ENCODE measurements at regions not wholly inside any gene's neighbourhood (a gene's known extent, or its start where the extent isn't known, plus 50 kb on each side); places are given as distances from the start of the nearest gene placed in this dataset.

DNA sequence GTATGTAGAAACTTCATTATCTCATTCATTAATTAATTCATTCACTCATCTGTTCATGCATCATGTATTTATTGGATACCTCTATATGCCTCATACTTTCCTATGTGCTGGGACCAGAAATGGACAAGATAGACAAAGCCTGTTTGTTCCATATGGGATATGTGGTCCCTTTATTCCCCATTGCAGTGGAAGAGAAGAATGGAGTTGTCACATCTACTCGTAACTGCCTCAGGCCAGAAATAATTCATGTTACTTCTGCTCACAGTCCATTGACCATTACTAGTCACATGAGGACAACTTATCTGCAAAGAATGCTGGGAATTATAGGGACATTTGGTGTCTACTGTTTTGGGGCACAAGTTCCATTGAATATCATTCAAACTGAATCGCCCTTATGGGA is 327.8 kb downstream of the MATN1 start:
- Histone ChIP-seq H3K27ac (ENCODE audit: low read depth, low read length) (no peak overlapping the region), H3K36me3 (ENCODE audit: control insufficient read depth in 1 of 2, insufficient read depth in 2 of 2, low read length in 2 of 2) (no peaks in the 10 kb centered on the region), H3K9ac (ENCODE audit: low read length) (no peak overlapping the region), H3K79me2 (ENCODE audit: insufficient read depth, low read length) (no peaks in the 10 kb centered on the region), H3K27me3 (ENCODE audit: insufficient read depth, low read length) (peaks cover 31% of the 10 kb centered on the region), H3K4me2 (ENCODE audit: low read length) (no peak overlapping the region), H3K4me1 (ENCODE audit: control insufficient read depth in 1 of 2, insufficient read depth in 2 of 2, low read length in 2 of 2) (no peaks in the 10 kb centered on the region), H3K4me3 (replicated peaks in 1 of 2; ENCODE audit: low read depth in 1 of 2, low read length in 2 of 2) (no peak overlapping the region), H3K9me3 (ENCODE audit: control insufficient read depth in 1 of 2, insufficient read depth in 1 of 2, low read depth in 1 of 2, low read length in 2 of 2) (no peaks in the 10 kb centered on the region), H2AFZ (ENCODE audit: low read depth, low read length, poor library complexity, severe bottlenecking) (no peak overlapping the region), H3K9me2 (ENCODE audit: insufficient read depth) (no peaks in the 10 kb centered on the region), H4K20me1 (ENCODE audit: insufficient read depth) (no peaks in the 10 kb centered on the region)
- POLR2A ChIA-PET = no interaction called here
- intact Hi-C loops (cut with micrococcal nuclease) = no loop called here
- TF ChIP-seq ZNF274 (IDR thresholded peaks at IDR 0.05; ENCODE audit: low read depth, low read length) = no peak
- no peak for TF ChIP-seq POLR2AphosphoS5 (IDR thresholded peaks at IDR 0.05; ENCODE audit: low read depth, low read length)
- TF ChIP-seq CEBPB (IDR thresholded peaks at IDR 0.05; ENCODE audit: low read depth) = no peak
- TF ChIP-seq, protein P1, sequence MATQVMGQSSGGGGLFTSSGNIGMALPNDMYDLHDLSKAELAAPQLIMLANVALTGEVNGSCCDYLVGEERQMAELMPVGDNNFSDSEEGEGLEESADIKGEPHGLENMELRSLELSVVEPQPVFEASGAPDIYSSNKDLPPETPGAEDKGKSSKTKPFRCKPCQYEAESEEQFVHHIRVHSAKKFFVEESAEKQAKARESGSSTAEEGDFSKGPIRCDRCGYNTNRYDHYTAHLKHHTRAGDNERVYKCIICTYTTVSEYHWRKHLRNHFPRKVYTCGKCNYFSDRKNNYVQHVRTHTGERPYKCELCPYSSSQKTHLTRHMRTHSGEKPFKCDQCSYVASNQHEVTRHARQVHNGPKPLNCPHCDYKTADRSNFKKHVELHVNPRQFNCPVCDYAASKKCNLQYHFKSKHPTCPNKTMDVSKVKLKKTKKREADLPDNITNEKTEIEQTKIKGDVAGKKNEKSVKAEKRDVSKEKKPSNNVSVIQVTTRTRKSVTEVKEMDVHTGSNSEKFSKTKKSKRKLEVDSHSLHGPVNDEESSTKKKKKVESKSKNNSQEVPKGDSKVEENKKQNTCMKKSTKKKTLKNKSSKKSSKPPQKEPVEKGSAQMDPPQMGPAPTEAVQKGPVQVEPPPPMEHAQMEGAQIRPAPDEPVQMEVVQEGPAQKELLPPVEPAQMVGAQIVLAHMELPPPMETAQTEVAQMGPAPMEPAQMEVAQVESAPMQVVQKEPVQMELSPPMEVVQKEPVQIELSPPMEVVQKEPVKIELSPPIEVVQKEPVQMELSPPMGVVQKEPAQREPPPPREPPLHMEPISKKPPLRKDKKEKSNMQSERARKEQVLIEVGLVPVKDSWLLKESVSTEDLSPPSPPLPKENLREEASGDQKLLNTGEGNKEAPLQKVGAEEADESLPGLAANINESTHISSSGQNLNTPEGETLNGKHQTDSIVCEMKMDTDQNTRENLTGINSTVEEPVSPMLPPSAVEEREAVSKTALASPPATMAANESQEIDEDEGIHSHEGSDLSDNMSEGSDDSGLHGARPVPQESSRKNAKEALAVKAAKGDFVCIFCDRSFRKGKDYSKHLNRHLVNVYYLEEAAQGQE (IDR thresholded peaks at IDR 0.05; ENCODE audit: low read depth) = no peak
- no peak for TF ChIP-seq SIN3A (IDR thresholded peaks at IDR 0.05; ENCODE audit: low read depth)
- TF ChIP-seq YY1 (IDR thresholded peaks at IDR 0.05; ENCODE audit: extremely low read depth, insufficient replicate concordance, low read depth, low read length) = no peak
- TF ChIP-seq ELF1 (IDR thresholded peaks at IDR 0.05; ENCODE audit: borderline replicate concordance, low read depth) = no peak
- no peak for TF ChIP-seq FOSL1 (IDR thresholded peaks at IDR 0.05; ENCODE audit: low read depth)
- no peak for TF ChIP-seq TCF7L2 (IDR thresholded peaks at IDR 0.05; ENCODE audit: borderline replicate concordance, extremely low read depth, insufficient read depth, insufficient read length)
- TF ChIP-seq EZH2phosphoT487 (IDR thresholded peaks at IDR 0.05; ENCODE audit: borderline replicate concordance) = no peak
- TF ChIP-seq EZH2 (IDR thresholded peaks at IDR 0.05) = no peak
- no peak for TF ChIP-seq CBX3 (IDR thresholded peaks at IDR 0.05; ENCODE audit: low read depth)
- no peak for TF ChIP-seq SP1 (IDR thresholded peaks at IDR 0.05; ENCODE audit: low read depth)
- TF ChIP-seq, protein P2, sequence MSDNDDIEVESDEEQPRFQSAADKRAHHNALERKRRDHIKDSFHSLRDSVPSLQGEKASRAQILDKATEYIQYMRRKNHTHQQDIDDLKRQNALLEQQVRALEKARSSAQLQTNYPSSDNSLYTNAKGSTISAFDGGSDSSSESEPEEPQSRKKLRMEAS (IDR thresholded peaks at IDR 0.05) = no peak
- TF ChIP-seq ZFX (IDR thresholded peaks at IDR 0.05) = no peak
- no TSS peak for BruUV-seq (replicated peaks)
- DNase-seq (ENCODE audit: low read depth, low spot score) = no peak
- RAD21 ChIA-PET (ENCODE audit: low non-redundant PET in 1 of 2, low total read pairs in 2 of 2, uncharacterized antibody in 2 of 2, unreplicated experiment in 2 of 2) = no interaction called here
- CTCF ChIA-PET = no interaction called here
- no peak for ATAC-seq

Measured in HCT116 (cell line).